ENCODE measurements at regions not wholly inside any gene's neighbourhood (a gene's known extent, or its start where the extent isn't known, plus 50 kb on each side); places are given as distances from the start of the nearest gene placed in this dataset.

GRCh38 chr11:81059356-81059755 is 1618.5 kb upstream of the TENM4 start:
- intact Hi-C loops (cut with DNase I): no loop called here
- no peaks in the 10 kb centered on the region for H3K27me3 ChIP-seq (ENCODE audit: low read depth)
- TF ChIP-seq, protein P1, sequence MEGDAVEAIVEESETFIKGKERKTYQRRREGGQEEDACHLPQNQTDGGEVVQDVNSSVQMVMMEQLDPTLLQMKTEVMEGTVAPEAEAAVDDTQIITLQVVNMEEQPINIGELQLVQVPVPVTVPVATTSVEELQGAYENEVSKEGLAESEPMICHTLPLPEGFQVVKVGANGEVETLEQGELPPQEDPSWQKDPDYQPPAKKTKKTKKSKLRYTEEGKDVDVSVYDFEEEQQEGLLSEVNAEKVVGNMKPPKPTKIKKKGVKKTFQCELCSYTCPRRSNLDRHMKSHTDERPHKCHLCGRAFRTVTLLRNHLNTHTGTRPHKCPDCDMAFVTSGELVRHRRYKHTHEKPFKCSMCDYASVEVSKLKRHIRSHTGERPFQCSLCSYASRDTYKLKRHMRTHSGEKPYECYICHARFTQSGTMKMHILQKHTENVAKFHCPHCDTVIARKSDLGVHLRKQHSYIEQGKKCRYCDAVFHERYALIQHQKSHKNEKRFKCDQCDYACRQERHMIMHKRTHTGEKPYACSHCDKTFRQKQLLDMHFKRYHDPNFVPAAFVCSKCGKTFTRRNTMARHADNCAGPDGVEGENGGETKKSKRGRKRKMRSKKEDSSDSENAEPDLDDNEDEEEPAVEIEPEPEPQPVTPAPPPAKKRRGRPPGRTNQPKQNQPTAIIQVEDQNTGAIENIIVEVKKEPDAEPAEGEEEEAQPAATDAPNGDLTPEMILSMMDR (IDR thresholded peaks at IDR 0.05): no peak
- no peaks in the 10 kb centered on the region for H3K4me1 ChIP-seq
- H3K27ac ChIP-seq: no peak overlapping the region
- H3K9me3 ChIP-seq: no peaks in the 10 kb centered on the region
- ATAC-seq (no peak), DNase-seq (no peak)
- H3K4me3 ChIP-seq: no peak overlapping the region
- H3K36me3 ChIP-seq: no peaks in the 10 kb centered on the region

DNA sequence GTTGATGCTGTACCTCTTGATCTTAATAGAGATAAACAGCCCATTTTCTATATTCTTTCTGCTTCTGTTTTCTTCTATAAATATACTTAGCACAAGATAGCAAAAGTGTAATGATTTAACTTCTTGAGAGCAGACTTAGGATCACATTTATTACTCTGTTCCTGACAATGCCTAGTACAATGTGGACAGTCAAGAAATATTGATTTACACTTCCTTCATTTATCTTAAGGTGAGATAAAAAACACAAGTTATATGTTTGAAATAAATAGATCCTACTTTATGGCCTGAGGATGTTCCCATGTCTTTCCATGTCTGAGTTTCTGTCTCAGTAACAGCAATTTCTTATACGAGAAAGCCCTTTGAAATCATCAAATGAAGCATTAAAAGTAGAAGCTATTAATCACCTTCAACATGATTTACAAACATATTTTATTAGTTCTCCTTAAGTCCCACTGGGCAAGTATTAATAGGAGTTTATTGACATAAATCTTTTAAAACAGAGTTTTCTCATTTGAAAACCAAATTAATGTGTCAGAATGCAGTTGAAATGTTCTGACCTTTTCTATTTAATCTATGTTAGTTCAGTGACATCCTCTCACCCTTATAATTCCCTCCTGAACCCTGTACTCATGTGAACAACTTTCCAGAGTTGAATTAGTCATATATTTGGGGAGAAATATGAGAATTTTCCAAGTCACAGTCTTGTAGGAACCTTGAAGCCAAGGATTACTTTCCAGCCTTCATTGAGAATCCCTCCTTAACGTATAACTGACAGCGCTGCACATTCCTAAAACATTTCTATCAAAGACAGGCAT is 1611.7 kb upstream of the TENM4 start:
- no peaks in the 10 kb centered on the region for H3K4me1 ChIP-seq
- intact Hi-C loops (cut with DNase I): no loop called here
- H3K27me3 ChIP-seq (ENCODE audit: low read depth): no peaks in the 10 kb centered on the region
- TF ChIP-seq, protein P1 (IDR thresholded peaks at IDR 0.05): no peak
- no peak overlapping the region for H3K4me3 ChIP-seq
- ATAC-seq: no peak
- no peaks in the 10 kb centered on the region for H3K9me3 ChIP-seq
- H3K27ac ChIP-seq: no peak overlapping the region
- DNase-seq: no peak
- no peaks in the 10 kb centered on the region for H3K36me3 ChIP-seq

DNA sequence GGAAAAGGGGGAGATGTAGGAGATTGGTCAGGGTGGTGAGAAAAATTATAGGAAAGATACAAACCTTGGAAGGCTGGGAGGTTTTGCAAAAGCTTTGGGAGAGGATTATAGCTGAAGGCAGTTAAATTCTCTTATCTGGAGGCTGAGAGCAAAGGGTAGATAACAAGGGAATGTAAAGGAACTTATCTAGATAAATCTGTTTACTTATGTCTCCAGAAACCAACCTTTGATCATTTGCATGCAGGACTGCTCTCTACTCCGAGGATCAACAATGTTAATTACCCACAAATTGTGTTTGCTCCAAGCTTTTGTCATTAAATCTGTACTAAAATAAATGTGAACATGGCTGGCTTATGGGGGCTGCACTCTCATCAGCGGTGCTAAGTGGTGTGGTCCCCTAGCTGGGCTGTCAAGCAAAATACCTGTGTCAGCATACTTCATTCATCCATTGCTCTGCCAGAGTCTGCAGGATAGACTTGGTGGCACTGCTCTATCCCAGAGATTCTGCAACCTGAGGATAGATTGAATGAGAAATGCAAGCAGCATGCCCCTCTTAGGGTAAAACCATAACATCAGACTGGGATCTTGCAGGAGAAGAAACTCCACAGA is 1599.2 kb upstream of the TENM4 start:
- Histone ChIP-seq H3K4me3 (no peak overlapping the region), H3K9me3 (peaks cover 27% of the 10 kb centered on the region), H3K27ac (no peak overlapping the region), H3K4me1 (no peaks in the 10 kb centered on the region), H3K27me3 (ENCODE audit: low read depth) (no peaks in the 10 kb centered on the region), H3K36me3 (no peaks in the 10 kb centered on the region)
- DNase-seq (no peak), ATAC-seq (no peak)
- TF ChIP-seq, protein P1 (IDR thresholded peaks at IDR 0.05): no peak
- intact Hi-C loops (cut with DNase I): no loop called here

- intact Hi-C loops (cut with DNase I): no loop called here
- TF ChIP-seq, protein P1 (IDR thresholded peaks at IDR 0.05): no peak
Observed at GRCh38 chr11:81036168-81036870, 1595.5 kb upstream of the TENM4 start.

DNA sequence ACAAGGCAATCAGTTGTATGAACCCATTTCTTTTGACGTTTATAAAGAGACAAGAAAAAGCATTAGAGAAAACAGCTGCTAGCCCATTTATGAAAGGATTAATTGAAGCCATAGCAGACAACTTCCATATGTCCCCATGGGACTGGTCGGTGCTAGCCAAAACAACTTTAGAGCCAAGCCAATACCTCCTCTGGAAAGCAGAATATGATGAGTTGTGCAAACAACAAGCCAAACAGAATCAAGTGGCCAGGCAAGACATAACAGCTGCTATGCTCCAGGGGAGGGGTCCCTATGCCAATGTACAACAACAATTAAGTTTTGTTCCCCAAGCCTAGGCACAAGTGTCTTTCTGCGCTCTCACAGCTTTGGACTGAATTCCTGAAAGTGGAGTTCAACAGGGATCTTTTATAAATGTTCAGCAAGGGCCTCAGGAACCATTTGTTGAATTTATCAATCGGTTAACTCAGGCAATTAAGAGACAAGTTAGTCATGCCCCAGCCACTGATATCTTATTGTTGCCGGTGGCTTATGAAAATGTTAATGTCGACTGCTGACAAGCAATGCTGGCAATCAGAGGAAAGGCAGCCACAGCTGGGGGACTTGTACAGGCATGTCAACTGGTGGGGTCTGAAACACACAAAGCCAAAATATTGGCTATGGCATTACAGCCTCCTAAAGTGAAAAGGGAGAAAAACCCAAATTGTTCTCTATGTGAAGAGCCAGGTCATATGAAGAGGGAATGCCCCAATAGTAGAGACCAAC is 1593.1 kb upstream of the TENM4 start:
- DNase-seq (no peak), ATAC-seq (no peak)
- Histone ChIP-seq H3K36me3 (no peaks in the 10 kb centered on the region), H3K4me3 (no peak overlapping the region), H3K27ac (no peak overlapping the region), H3K27me3 (ENCODE audit: low read depth) (no peaks in the 10 kb centered on the region), H3K4me1 (no peaks in the 10 kb centered on the region), H3K9me3 (peaks cover 24% of the 10 kb centered on the region)
- TF ChIP-seq, protein P1 (IDR thresholded peaks at IDR 0.05): no peak
- intact Hi-C loops (cut with DNase I): no loop called here

More at GRCh38 chr11:81036168-81036870, 1595.5 kb upstream of the TENM4 start:
- no peaks in the 10 kb centered on the region for H3K4me1 ChIP-seq
- H3K36me3 ChIP-seq: no peaks in the 10 kb centered on the region
- H3K9me3 ChIP-seq: peaks cover 24% of the 10 kb centered on the region
- ATAC-seq: no peak
- H3K4me3 ChIP-seq: no peak overlapping the region
- H3K27ac ChIP-seq: no peak overlapping the region
- no peaks in the 10 kb centered on the region for H3K27me3 ChIP-seq (ENCODE audit: low read depth)
- no peak for DNase-seq

All from lower lobe of right lung (tissue), 2 donors.